MM.1S (cell line): ENCODE measurements at regions not wholly inside any gene's neighbourhood (a gene's known extent, or its start where the extent isn't known, plus 50 kb on each side); places are given as distances from the start of the nearest gene placed in this dataset.

ENCODE experiments used
- DNase-seq: peaks from one replicate; pipeline ENCODE4 v3.0.0-alpha.2; 2015
- H2AFZ ChIP-seq: fragments of 300-600 bp; sonication (generic); 2 replicates; pipeline ENCODE4 v1.6.0; 2016; ENCODE audit warnings: antibody characterized with exemption, low read length
- H3F3A ChIP-seq: fragments of 300-600 bp; sonication (generic); 2 replicates; pipeline ENCODE4 v1.6.1; 2016; ENCODE audit warnings: mild to moderate bottlenecking, antibody characterized with exemption, low read length, moderate library complexity, mixed read lengths; ENCODE audit not compliant: insufficient read depth
- H3K27ac ChIP-seq: fragments of 300-600 bp; sonication (generic); 2 replicates; pipeline ENCODE4 v1.5.1; 2016; ENCODE audit warnings: mild to moderate bottlenecking, low read length
- H3K27me3 ChIP-seq: fragments of 300-600 bp; sonication (generic); replicated peaks from 2 replicates; pipeline ENCODE4 v1.6.0; 2016; ENCODE audit warnings: low read length; ENCODE audit not compliant: insufficient read depth
- H3K36me3 ChIP-seq: fragments of 300-600 bp; sonication (generic); replicated peaks from 2 replicates; pipeline ENCODE4 v1.6.1; 2016; ENCODE audit warnings: mild to moderate bottlenecking, low read length, mixed read lengths; ENCODE audit not compliant: insufficient read depth
- H3K4me1 ChIP-seq: fragments of 300-600 bp; sonication (generic); 2 replicates; pipeline ENCODE4 v1.6.1; 2016; ENCODE audit warnings: low read length, mixed read lengths
- H3K4me2 ChIP-seq: fragments of 300-600 bp; sonication (generic); 2 replicates; pipeline ENCODE4 v1.6.0; 2016; ENCODE audit warnings: low read depth, low read length
- H3K4me3 ChIP-seq: fragments of 300-600 bp; sonication (generic); 2 replicates; pipeline ENCODE4 v1.5.1; 2016; ENCODE audit warnings: low read length, mixed read lengths
- H3K79me2 ChIP-seq: fragments of 300-600 bp; sonication (generic); 2 replicates; pipeline ENCODE4 v1.6.1; 2016; ENCODE audit warnings: mixed run types, low read length, mixed read lengths
- H3K9ac ChIP-seq: fragments of 300-600 bp; sonication (generic); 2 replicates; pipeline ENCODE4 v1.6.1; 2016; ENCODE audit warnings: low read length, mixed read lengths
- H3K9me2 ChIP-seq: fragments of 300-600 bp; sonication (generic); replicated peaks from 2 replicates; pipeline ENCODE4 v1.6.1; 2016; ENCODE audit warnings: mild to moderate bottlenecking, low read length, mixed read lengths; ENCODE audit not compliant: insufficient read depth
- H3K9me3 ChIP-seq: fragments of 300-600 bp; sonication (generic); replicated peaks from 2 replicates; pipeline ENCODE4 v1.6.1; 2016; ENCODE audit warnings: mild to moderate bottlenecking, low read length, mixed read lengths; ENCODE audit not compliant: insufficient read depth
- H4K20me1 ChIP-seq: fragments of 300-600 bp; sonication (generic); 2 replicates; pipeline ENCODE4 v1.6.1; 2016; ENCODE audit warnings: mild to moderate bottlenecking, low read length, moderate library complexity, mixed read lengths; ENCODE audit not compliant: insufficient read depth
- EZH2 ChIP-seq: fragments of 300-600 bp; sonication (generic); optimal IDR thresholded peaks from 2 replicates; pipeline ENCODE3; 2017; ENCODE audit warnings: low read depth, mild to moderate bottlenecking, antibody characterized with exemption, low read length, mixed read lengths
- EZH2phosphoT487 ChIP-seq: fragments of 300-600 bp; sonication (generic); IDR thresholded peaks from 2 replicates; pipeline ENCODE4 v1.6.1; 2018; ENCODE audit warnings: antibody characterized with exemption, low read length
- TF ChIP-seq, protein P1 (sequence below): fragments of 300-600 bp; sonication (generic); IDR thresholded peaks from 2 replicates; pipeline ENCODE4 v1.5.1; 2016; ENCODE audit warnings: antibody characterized with exemption, low read length, mixed read lengths

DNA sequence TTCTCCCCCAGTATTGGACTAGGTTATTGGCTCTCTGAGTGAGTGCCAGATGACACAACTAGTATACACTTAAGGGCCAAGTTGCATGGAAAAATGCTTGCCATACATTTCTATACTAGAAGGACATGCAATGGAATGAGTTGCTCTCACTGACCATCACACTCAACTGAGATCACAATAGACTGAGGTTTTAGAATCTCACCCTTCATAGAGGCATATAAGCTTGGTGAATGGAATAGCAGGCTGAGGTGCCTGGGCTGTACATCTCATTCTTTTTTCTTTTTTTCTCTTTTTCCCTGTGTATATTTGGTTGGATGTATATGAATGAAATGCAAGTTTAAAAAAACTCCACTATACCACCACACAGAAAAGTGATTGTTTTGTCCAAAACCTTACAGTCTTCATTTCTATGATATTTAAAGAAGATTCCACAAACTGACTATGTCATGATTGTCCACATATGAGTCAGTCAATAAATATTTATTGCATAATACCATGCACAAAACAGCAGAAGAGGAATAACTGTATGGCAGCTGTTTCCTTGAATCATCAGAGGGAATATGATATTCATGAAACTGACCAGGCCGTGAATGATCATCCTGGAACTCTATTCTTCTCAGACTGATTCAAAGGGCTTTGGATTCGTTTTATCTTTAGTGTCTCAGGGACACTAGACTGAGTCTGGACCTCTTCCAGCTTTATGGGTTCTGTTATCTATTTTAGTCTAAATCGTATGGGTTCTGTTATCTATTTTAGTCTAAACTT, 122.6 kb upstream of the STK17B start:
- Histone ChIP-seq H3K9me3 (no peaks in the 10 kb centered on the region), H3K9ac (no peak overlapping the region), H3K27me3 (no peaks in the 10 kb centered on the region), H3K4me2 (no peak overlapping the region), H3F3A (peaks cover 19% of the 10 kb centered on the region), H3K79me2 (no peaks in the 10 kb centered on the region), H3K36me3 (no peaks in the 10 kb centered on the region), H3K4me3 (no peak overlapping the region), H3K4me1 (peaks cover 34% of the 10 kb centered on the region), H3K27ac (no peak overlapping the region), H2AFZ (no peak overlapping the region), H3K9me2 (no peaks in the 10 kb centered on the region), H4K20me1 (no peaks in the 10 kb centered on the region)
- no peak for DNase-seq
- no peak for TF ChIP-seq EZH2phosphoT487
- TF ChIP-seq EZH2, result no peak
- TF ChIP-seq, protein P1, sequence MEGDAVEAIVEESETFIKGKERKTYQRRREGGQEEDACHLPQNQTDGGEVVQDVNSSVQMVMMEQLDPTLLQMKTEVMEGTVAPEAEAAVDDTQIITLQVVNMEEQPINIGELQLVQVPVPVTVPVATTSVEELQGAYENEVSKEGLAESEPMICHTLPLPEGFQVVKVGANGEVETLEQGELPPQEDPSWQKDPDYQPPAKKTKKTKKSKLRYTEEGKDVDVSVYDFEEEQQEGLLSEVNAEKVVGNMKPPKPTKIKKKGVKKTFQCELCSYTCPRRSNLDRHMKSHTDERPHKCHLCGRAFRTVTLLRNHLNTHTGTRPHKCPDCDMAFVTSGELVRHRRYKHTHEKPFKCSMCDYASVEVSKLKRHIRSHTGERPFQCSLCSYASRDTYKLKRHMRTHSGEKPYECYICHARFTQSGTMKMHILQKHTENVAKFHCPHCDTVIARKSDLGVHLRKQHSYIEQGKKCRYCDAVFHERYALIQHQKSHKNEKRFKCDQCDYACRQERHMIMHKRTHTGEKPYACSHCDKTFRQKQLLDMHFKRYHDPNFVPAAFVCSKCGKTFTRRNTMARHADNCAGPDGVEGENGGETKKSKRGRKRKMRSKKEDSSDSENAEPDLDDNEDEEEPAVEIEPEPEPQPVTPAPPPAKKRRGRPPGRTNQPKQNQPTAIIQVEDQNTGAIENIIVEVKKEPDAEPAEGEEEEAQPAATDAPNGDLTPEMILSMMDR, result no peak

DNA sequence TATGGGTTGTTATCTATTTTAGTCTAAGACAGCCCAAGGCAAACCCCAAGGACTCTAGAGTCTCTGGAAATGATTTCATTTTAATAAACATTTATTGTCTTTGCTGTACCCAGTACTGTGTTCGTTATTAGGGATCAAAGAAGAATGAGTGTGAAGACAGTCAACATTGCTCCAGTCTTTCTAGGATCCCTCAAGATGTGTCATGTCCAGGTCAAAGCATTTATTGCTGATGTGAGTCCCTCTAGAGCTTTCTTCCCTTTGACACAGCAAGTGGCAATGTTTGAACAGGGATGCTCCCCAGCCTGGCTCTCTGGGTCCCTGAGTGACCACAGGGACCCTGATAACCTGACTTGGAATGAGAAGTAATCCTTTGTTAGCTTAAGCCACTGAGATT, 123.1 kb upstream of the STK17B start:
- H3K27ac ChIP-seq, result no peak overlapping the region
- H4K20me1 ChIP-seq, result no peaks in the 10 kb centered on the region
- no peaks in the 10 kb centered on the region for H3K27me3 ChIP-seq
- H3K9ac ChIP-seq, result no peak overlapping the region
- H3K4me1 ChIP-seq, result peaks cover 30% of the 10 kb centered on the region
- H3K36me3 ChIP-seq, result no peaks in the 10 kb centered on the region
- no peak for DNase-seq
- no peaks in the 10 kb centered on the region for H3K9me3 ChIP-seq
- H3F3A ChIP-seq, result peaks cover 19% of the 10 kb centered on the region
- no peak overlapping the region for H3K4me3 ChIP-seq
- H2AFZ ChIP-seq, result no peak overlapping the region
- H3K79me2 ChIP-seq, result no peaks in the 10 kb centered on the region
- no peaks in the 10 kb centered on the region for H3K9me2 ChIP-seq
- H3K4me2 ChIP-seq, result no peak overlapping the region
- TF ChIP-seq, protein P1, result no peak
- TF ChIP-seq EZH2, result no peak
- no peak for TF ChIP-seq EZH2phosphoT487

DNA sequence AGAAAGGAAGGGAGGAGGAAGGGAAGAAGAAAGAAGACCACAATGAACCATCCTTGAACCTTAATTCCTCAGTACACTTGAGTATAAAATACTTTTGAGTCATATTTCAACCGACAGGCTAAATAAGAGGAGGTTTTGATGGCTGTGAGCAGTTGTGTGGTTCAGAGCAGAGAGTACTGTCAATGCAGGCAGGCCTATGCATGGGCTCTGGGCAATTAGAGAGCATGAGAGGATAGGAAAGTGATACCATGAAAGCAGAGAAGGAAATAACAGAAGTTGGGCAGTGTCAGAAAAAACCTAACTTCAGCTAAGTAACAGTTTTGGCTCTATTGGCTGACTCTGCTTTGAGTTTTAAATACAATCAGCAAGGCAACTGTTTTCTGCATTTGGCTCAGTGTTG, 123.6 kb upstream of the STK17B start:
- Histone ChIP-seq H3K4me1 (peaks cover 30% of the 10 kb centered on the region), H3K4me2 (no peak overlapping the region), H3K9me2 (no peaks in the 10 kb centered on the region), H3K4me3 (no peak overlapping the region), H3K79me2 (no peaks in the 10 kb centered on the region), H3K36me3 (no peaks in the 10 kb centered on the region), H3K27ac (0 out of 2 replicates have a peak overlapping the region, but pooled peaks have one; percentile 5), H2AFZ (no peak overlapping the region), H3K9ac (no peak overlapping the region), H3F3A (peaks cover 19% of the 10 kb centered on the region), H4K20me1 (no peaks in the 10 kb centered on the region), H3K27me3 (no peaks in the 10 kb centered on the region), H3K9me3 (no peaks in the 10 kb centered on the region)
- peak; percentile 46 for DNase-seq
- TF ChIP-seq EZH2 (no peak), EZH2phosphoT487 (no peak)
- TF ChIP-seq, protein P1, result no peak
